WTC11 (cell line): ENCODE measurements at regions not wholly inside any gene's neighbourhood (a gene's known extent, or its start where the extent isn't known, plus 50 kb on each side); places are given as distances from the start of the nearest gene placed in this dataset.

Experiments
- ATF1 ChIP-seq: sonication (generic); formaldehyde crosslinking; IDR thresholded peaks from 2 replicates; pipeline ENCODE4 v1.8.1; 2023; ENCODE audit warnings: mild to moderate bottlenecking, moderate library complexity, missing genetic modification reagents
- FOXP1 ChIP-seq: sonication (generic); formaldehyde crosslinking; IDR thresholded peaks from 2 replicates; pipeline ENCODE4 v1.8.0; 2022; ENCODE audit warnings: missing genetic modification reagents, mild to moderate bottlenecking, moderate library complexity, borderline replicate concordance
- GRHL2 ChIP-seq: fragments of 250-450 bp; sonication (Bioruptor Pico); IDR thresholded peaks from 2 replicates; pipeline ENCODE4 v1.8.0; 2022; ENCODE audit warnings: mild to moderate bottlenecking, moderate library complexity; ENCODE audit not compliant: insufficient replicate concordance, severe bottlenecking
- JUN ChIP-seq: sonication (generic); formaldehyde crosslinking; IDR thresholded peaks from 2 replicates; pipeline ENCODE4 v1.8.0; 2023; ENCODE audit warnings: mild to moderate bottlenecking, missing genetic modification reagents
- RELA ChIP-seq: sonication (generic); formaldehyde crosslinking; IDR thresholded peaks from 2 replicates; pipeline ENCODE4 v1.8.1; 2022; ENCODE audit warnings: missing genetic modification reagents, mild to moderate bottlenecking, borderline replicate concordance
- TF ChIP-seq, protein P1 (sequence below): fragments of 200-600 bp; IDR thresholded peaks from 2 replicates; pipeline ENCODE4 v1.8.0; 2022; ENCODE audit warnings: antibody characterized with exemption
- TF ChIP-seq, protein P2 (sequence below): sonication (generic); formaldehyde crosslinking; IDR thresholded peaks from 2 replicates; pipeline ENCODE4 v1.8.0; 2022; ENCODE audit warnings: mild to moderate bottlenecking, missing genetic modification reagents
- TF ChIP-seq, protein P3 (sequence below): sonication (generic); formaldehyde crosslinking; conservative IDR thresholded peaks from 2 replicates; pipeline ENCODE4 v1.8.1; 2022; ENCODE audit warnings: mild to moderate bottlenecking, missing genetic modification reagents
- TF ChIP-seq, protein P4 (sequence below): sonication (generic); formaldehyde crosslinking; IDR thresholded peaks from 2 replicates; pipeline ENCODE4 v1.8.1; 2022; ENCODE audit warnings: mild to moderate bottlenecking, moderate library complexity, missing genetic modification reagents
- TF ChIP-seq, protein P5 (sequence below): sonication (generic); formaldehyde crosslinking; IDR thresholded peaks from 2 replicates; pipeline ENCODE4 v1.8.0; 2023; ENCODE audit warnings: mild to moderate bottlenecking, missing genetic modification reagents
- TF ChIP-seq, protein P6 (sequence below): sonication (generic); formaldehyde crosslinking; IDR thresholded peaks from 2 replicates; pipeline ENCODE4 v1.8.1; 2023; ENCODE audit warnings: mild to moderate bottlenecking, moderate library complexity, missing genetic modification reagents

DNA sequence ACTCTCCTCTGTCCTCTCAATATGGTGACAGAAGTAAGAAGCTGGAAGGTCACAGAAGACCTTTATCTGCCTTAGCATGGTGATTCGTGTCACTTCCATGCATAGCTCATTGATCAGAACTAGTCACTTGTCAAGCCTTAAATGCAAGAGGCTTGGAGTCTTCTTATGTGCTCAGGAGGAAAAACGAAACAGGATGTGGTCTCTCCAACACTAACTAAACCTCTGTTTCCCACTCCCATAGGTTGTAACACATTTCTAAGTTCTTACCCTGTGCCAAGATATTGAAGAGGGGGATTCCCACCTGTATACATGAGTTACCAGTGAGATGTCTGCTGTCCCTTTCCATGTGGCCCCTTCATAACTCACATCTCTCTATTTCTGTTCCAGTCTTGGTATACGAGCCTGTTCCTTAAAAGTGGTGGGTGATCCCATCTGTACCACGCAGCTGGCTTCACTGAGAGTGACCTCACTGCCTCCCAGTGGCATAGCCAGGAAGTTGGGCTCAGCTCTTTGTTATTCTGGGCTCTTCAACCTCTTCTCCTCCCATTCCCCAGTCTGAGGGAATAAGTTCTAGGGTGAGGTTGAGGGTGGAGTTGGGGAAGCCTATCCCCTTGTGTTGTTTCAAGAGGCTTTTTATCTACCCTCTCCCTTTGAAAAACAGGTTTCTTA is 203.2 kb upstream of the PPP2R3A start:
- TF ChIP-seq GRHL2 (CRISPR knock-in tag) (no peak), ATF1 (no peak), FOXP1 (CRISPR knock-in tag) (no peak), RELA (no peak), JUN (CRISPR knock-in tag) (no peak)
- TF ChIP-seq, protein P1, sequence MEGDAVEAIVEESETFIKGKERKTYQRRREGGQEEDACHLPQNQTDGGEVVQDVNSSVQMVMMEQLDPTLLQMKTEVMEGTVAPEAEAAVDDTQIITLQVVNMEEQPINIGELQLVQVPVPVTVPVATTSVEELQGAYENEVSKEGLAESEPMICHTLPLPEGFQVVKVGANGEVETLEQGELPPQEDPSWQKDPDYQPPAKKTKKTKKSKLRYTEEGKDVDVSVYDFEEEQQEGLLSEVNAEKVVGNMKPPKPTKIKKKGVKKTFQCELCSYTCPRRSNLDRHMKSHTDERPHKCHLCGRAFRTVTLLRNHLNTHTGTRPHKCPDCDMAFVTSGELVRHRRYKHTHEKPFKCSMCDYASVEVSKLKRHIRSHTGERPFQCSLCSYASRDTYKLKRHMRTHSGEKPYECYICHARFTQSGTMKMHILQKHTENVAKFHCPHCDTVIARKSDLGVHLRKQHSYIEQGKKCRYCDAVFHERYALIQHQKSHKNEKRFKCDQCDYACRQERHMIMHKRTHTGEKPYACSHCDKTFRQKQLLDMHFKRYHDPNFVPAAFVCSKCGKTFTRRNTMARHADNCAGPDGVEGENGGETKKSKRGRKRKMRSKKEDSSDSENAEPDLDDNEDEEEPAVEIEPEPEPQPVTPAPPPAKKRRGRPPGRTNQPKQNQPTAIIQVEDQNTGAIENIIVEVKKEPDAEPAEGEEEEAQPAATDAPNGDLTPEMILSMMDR: no peak
- TF ChIP-seq, protein P2, sequence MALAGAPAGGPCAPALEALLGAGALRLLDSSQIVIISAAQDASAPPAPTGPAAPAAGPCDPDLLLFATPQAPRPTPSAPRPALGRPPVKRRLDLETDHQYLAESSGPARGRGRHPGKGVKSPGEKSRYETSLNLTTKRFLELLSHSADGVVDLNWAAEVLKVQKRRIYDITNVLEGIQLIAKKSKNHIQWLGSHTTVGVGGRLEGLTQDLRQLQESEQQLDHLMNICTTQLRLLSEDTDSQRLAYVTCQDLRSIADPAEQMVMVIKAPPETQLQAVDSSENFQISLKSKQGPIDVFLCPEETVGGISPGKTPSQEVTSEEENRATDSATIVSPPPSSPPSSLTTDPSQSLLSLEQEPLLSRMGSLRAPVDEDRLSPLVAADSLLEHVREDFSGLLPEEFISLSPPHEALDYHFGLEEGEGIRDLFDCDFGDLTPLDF: no peak
- TF ChIP-seq, protein P3, sequence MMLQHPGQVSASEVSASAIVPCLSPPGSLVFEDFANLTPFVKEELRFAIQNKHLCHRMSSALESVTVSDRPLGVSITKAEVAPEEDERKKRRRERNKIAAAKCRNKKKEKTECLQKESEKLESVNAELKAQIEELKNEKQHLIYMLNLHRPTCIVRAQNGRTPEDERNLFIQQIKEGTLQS (CRISPR knock-in tag): no peak
- TF ChIP-seq, protein P4, sequence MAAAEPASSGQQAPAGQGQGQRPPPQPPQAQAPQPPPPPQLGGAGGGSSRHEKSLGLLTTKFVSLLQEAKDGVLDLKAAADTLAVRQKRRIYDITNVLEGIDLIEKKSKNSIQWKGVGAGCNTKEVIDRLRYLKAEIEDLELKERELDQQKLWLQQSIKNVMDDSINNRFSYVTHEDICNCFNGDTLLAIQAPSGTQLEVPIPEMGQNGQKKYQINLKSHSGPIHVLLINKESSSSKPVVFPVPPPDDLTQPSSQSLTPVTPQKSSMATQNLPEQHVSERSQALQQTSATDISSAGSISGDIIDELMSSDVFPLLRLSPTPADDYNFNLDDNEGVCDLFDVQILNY: no peak
- TF ChIP-seq, protein P5, sequence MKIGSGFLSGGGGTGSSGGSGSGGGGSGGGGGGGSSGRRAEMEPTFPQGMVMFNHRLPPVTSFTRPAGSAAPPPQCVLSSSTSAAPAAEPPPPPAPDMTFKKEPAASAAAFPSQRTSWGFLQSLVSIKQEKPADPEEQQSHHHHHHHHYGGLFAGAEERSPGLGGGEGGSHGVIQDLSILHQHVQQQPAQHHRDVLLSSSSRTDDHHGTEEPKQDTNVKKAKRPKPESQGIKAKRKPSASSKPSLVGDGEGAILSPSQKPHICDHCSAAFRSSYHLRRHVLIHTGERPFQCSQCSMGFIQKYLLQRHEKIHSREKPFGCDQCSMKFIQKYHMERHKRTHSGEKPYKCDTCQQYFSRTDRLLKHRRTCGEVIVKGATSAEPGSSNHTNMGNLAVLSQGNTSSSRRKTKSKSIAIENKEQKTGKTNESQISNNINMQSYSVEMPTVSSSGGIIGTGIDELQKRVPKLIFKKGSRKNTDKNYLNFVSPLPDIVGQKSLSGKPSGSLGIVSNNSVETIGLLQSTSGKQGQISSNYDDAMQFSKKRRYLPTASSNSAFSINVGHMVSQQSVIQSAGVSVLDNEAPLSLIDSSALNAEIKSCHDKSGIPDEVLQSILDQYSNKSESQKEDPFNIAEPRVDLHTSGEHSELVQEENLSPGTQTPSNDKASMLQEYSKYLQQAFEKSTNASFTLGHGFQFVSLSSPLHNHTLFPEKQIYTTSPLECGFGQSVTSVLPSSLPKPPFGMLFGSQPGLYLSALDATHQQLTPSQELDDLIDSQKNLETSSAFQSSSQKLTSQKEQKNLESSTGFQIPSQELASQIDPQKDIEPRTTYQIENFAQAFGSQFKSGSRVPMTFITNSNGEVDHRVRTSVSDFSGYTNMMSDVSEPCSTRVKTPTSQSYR (CRISPR knock-in tag): no peak
- TF ChIP-seq, protein P6, sequence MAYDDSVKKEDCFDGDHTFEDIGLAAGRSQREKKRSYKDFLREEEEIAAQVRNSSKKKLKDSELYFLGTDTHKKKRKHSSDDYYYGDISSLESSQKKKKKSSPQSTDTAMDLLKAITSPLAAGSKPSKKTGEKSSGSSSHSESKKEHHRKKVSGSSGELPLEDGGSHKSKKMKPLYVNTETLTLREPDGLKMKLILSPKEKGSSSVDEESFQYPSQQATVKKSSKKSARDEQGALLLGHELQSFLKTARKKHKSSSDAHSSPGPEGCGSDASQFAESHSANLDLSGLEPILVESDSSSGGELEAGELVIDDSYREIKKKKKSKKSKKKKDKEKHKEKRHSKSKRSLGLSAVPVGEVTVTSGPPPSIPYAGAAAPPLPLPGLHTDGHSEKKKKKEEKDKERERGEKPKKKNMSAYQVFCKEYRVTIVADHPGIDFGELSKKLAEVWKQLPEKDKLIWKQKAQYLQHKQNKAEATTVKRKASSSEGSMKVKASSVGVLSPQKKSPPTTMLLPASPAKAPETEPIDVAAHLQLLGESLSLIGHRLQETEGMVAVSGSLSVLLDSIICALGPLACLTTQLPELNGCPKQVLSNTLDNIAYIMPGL (CRISPR knock-in tag): no peak
